ENCODE measurements at regions not wholly inside any gene's neighbourhood (a gene's known extent, or its start where the extent isn't known, plus 50 kb on each side); places are given as distances from the start of the nearest gene placed in this dataset.

DNA sequence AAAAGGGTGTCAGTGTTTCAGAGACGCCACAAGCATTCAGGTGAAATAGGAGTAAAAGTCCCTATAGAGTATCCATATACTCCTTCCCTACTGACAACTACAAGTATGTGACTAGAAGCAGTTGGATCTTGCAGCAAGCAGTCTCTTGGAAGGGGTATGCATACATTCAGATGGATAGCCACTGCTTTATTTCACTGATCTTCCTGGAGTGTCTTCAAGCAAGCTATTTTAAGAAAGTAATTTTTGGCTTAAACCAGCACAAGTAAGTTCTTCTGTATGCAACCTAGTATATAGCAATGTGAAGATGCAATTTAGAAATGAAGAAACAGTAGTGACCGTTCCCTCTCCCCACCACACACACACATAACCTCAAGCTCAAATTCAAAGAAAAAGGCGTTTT is 446.8 kb upstream of the CDH18 start:
- H3K9ac ChIP-seq (replicated peaks; ENCODE audit: extremely low read depth, insufficient read depth, low read length): no peak overlapping the region
- H4K20me1 ChIP-seq (replicated peaks; ENCODE audit: control insufficient read depth, extremely low read depth, insufficient read depth, low read length): no peaks in the 10 kb centered on the region
- no TSS peak for BruUV-seq (replicated peaks)
- H3K4me3 ChIP-seq (replicated peaks in 1 of 3; ENCODE audit: insufficient read depth in 1 of 3, low read depth in 1 of 3, low read length in 3 of 3): no peak overlapping the region
- no peaks in the 10 kb centered on the region for H3K9me1 ChIP-seq (replicated peaks; ENCODE audit: control insufficient read depth, extremely low read depth, insufficient read depth, low read length)
- DNase-seq (ENCODE audit: low read depth, low spot score): no peak
- no peaks in the 10 kb centered on the region for H3K27me3 ChIP-seq (ENCODE audit: control insufficient read depth in 2 of 2, insufficient read depth in 2 of 2, low read length in 2 of 2)
- dilution Hi-C loops (cut with MboI; ENCODE audit: extremely low pct_ligation_motif_present, low sequenced_read_pairs): no loop called here
- TF ChIP-seq, protein P1, sequence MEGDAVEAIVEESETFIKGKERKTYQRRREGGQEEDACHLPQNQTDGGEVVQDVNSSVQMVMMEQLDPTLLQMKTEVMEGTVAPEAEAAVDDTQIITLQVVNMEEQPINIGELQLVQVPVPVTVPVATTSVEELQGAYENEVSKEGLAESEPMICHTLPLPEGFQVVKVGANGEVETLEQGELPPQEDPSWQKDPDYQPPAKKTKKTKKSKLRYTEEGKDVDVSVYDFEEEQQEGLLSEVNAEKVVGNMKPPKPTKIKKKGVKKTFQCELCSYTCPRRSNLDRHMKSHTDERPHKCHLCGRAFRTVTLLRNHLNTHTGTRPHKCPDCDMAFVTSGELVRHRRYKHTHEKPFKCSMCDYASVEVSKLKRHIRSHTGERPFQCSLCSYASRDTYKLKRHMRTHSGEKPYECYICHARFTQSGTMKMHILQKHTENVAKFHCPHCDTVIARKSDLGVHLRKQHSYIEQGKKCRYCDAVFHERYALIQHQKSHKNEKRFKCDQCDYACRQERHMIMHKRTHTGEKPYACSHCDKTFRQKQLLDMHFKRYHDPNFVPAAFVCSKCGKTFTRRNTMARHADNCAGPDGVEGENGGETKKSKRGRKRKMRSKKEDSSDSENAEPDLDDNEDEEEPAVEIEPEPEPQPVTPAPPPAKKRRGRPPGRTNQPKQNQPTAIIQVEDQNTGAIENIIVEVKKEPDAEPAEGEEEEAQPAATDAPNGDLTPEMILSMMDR (IDR thresholded peaks at IDR 0.05; ENCODE audit: extremely low read depth in 1 of 2, insufficient read depth in 1 of 2, low read depth in 1 of 2, low read length in 2 of 2): no peak
- TF ChIP-seq GATA2 (IDR thresholded peaks at IDR 0.05; ENCODE audit: insufficient read depth, insufficient read length, low read depth, low read length) (no peak), FOS (IDR thresholded peaks at IDR 0.05; ENCODE audit: borderline replicate concordance, insufficient read depth, low read length) (no peak), POLR2A (IDR thresholded peaks at IDR 0.05; ENCODE audit: low read depth, low read length) (no peak), EZH2 (IDR thresholded peaks at IDR 0.05; ENCODE audit: borderline replicate concordance, low read depth, low read length, severe bottlenecking) (no peak), POLR2AphosphoS5 (IDR thresholded peaks at IDR 0.05; ENCODE audit: insufficient read depth, low read depth, low read length) (no peak), MYC (IDR thresholded peaks at IDR 0.05; ENCODE audit: low read depth, low read length) (no peak), JUN (IDR thresholded peaks at IDR 0.05; ENCODE audit: borderline replicate concordance, insufficient read depth, insufficient read length, low read depth) (no peak)
- TF ChIP-seq, protein P2, sequence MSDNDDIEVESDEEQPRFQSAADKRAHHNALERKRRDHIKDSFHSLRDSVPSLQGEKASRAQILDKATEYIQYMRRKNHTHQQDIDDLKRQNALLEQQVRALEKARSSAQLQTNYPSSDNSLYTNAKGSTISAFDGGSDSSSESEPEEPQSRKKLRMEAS (IDR thresholded peaks at IDR 0.05; ENCODE audit: insufficient read depth, insufficient read length): no peak
- FAIRE-seq: no peak
- no peaks in the 10 kb centered on the region for H3K36me3 ChIP-seq (ENCODE audit: control insufficient read depth in 2 of 2, extremely low read depth in 1 of 2, insufficient read depth in 2 of 2, low read length in 2 of 2)
- no peak overlapping the region for H3K27ac ChIP-seq (ENCODE audit: insufficient read depth, low read depth, low read length)
- CTCF ChIA-PET: no interaction called here
- peaks cover 1% of the 10 kb centered on the region for H3K9me3 ChIP-seq (replicated peaks; ENCODE audit: control insufficient read depth, insufficient read depth, low read length)
- no peaks in the 10 kb centered on the region for H3K79me2 ChIP-seq (ENCODE audit: control insufficient read depth, insufficient read depth, low read length)
- H3K4me2 ChIP-seq (ENCODE audit: insufficient read depth, low read length): no peak overlapping the region
- intact Hi-C loops (cut with micrococcal nuclease): no loop called here
- H2AFZ ChIP-seq (ENCODE audit: low read depth, low read length): no peak overlapping the region
- H3K4me1 ChIP-seq (ENCODE audit: control insufficient read depth, extremely low read depth, insufficient read depth, low read length): no peaks in the 10 kb centered on the region
- POLR2A ChIA-PET: no interaction called here

Measured in endothelial cell of umbilical vein (primary cell).